ENCODE measurements at regions not wholly inside any gene's neighbourhood (a gene's known extent, or its start where the extent isn't known, plus 50 kb on each side); places are given as distances from the start of the nearest gene placed in this dataset.

- TF ChIP-seq EZH2phosphoT487 (IDR thresholded peaks at IDR 0.05; ENCODE audit: borderline replicate concordance, low read depth), result no peak
- no peak for TF ChIP-seq FOXM1 (IDR thresholded peaks at IDR 0.05; ENCODE audit: low read depth)
- TF ChIP-seq CTCF (IDR thresholded peaks at IDR 0.05), result no peak
- TF ChIP-seq SIN3A (IDR thresholded peaks at IDR 0.05; ENCODE audit: borderline replicate concordance, low read depth, low read length), result no peak
- TF ChIP-seq YY1 (IDR thresholded peaks at IDR 0.05; ENCODE audit: low read depth), result no peak
- no peak for TF ChIP-seq RFX5 (IDR thresholded peaks at IDR 0.05; ENCODE audit: low read length)
- TF ChIP-seq SMC3 (IDR thresholded peaks at IDR 0.05; ENCODE audit: low read depth, low read length), result no peak
- TF ChIP-seq USF1 (IDR thresholded peaks at IDR 0.05; ENCODE audit: borderline replicate concordance, low read depth), result no peak
- no peak for TF ChIP-seq RXRA (IDR thresholded peaks at IDR 0.05; ENCODE audit: borderline replicate concordance, low read depth)
- no peak for TF ChIP-seq TCF12 (IDR thresholded peaks at IDR 0.05)
Measured at GRCh38 chr14:35958499-35958898, 132.4 kb downstream of the BRMS1L start.
